H1 (cell line): ENCODE measurements at regions not wholly inside any gene's neighbourhood (a gene's known extent, or its start where the extent isn't known, plus 50 kb on each side); places are given as distances from the start of the nearest gene placed in this dataset.

Experiments
- CHD7 ChIP-seq: fragments of 300-600 bp; sonication (generic); IDR thresholded peaks from 2 replicates; pipeline ENCODE4 v1.7.1; 2012; ENCODE audit warnings: low read length, moderate library complexity, mild to moderate bottlenecking, inconsistent platforms; ENCODE audit not compliant: insufficient replicate concordance

- TF ChIP-seq CHD7 = no peak
These were observed 497.1 kb downstream of the ZIC1 start (continued) for GRCh38 chr3:147906285-147906684.
